ENCODE measurements at regions not wholly inside any gene's neighbourhood (a gene's known extent, or its start where the extent isn't known, plus 50 kb on each side); places are given as distances from the start of the nearest gene placed in this dataset.

DNA sequence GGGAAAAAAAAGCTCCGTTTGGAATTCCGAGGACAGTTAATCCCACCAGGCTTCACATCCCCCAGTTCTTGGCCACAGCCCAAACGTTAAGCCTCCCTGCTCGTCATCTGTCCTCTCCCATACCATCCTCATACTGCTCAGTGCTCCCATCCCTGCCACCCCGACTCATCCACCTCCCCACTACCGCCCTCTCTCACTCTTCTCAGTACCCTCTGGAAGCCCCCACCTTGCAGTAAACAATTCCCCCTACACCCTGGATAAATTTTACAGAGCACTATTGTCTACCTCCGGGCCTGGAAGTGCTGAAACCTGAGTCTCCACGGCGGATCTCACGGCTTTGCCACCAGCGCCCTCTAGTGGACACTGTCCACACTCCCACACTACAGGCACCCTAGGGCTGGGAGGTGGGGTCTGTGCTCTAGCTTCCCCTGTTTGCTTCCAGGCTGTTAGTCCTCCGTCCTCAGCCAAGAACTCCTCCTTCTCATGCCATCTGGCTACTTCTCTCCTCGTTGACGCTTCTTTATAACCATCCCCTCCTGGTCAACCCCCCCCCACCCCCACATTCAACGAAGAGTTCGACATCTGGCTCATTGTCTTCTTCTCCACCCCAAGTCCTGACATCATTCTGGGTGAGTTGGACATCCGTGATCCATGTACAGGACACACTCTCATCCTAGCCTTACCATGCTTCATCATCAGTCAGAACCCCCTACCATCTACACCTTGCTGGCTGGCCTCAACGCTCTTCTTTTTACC lies 54.5 kb downstream of the RTL9 start (continued):
- peak; percentile 62 for TF ChIP-seq REST (IDR thresholded peaks at IDR 0.05; ENCODE audit: borderline replicate concordance)
- TF ChIP-seq REST (CRISPR knock-in tag; IDR thresholded peaks at IDR 0.05; ENCODE audit: low read depth) = no peak
- no peak for TF ChIP-seq DDX20 (tag; IDR thresholded peaks at IDR 0.05; ENCODE audit: low read depth)
- no peak for TF ChIP-seq TCFL5 (CRISPR knock-in tag; conservative IDR thresholded peaks at IDR 0.05)
- no peak for TF ChIP-seq POLR2A (conservative IDR thresholded peaks at IDR 0.05)
- peak; percentile 86 for TF ChIP-seq NFIC (IDR thresholded peaks at IDR 0.05)
- peak; percentile 83 for TF ChIP-seq STAG1 (CRISPR knock-in tag; IDR thresholded peaks at IDR 0.05; ENCODE audit: borderline replicate concordance)
- TF ChIP-seq BCL6 (CRISPR knock-in tag; IDR thresholded peaks at IDR 0.05) = no peak
- no peak for TF ChIP-seq MTA3 (IDR thresholded peaks at IDR 0.05; ENCODE audit: borderline replicate concordance)
- no peak for TF ChIP-seq THRAP3 (IDR thresholded peaks at IDR 0.05; ENCODE audit: borderline replicate concordance)
- TF ChIP-seq NFRKB (IDR thresholded peaks at IDR 0.05; ENCODE audit: low read depth) = no peak
- no peak for TF ChIP-seq BHLHE40 (IDR thresholded peaks at IDR 0.05; ENCODE audit: low read length)
- TF ChIP-seq NFE2L1 (tag; IDR thresholded peaks at IDR 0.05; ENCODE audit: borderline replicate concordance, low read depth) = no peak
- no peak for TF ChIP-seq FOXJ2 (tag; IDR thresholded peaks at IDR 0.05)
- peak in 1 of 3 experiments; percentile 33 for TF ChIP-seq YY1 (IDR thresholded peaks at IDR 0.05; ENCODE audit: borderline replicate concordance in 1 of 3, control insufficient read depth in 1 of 3, extremely low read depth in 1 of 3, insufficient read depth in 3 of 3, insufficient read length in 1 of 3, insufficient replicate concordance in 2 of 3, low read depth in 1 of 3, low read length in 2 of 3)
- TF ChIP-seq ZKSCAN3 (CRISPR knock-in tag; IDR thresholded peaks at IDR 0.05) = no peak
- TF ChIP-seq DPF2 (IDR thresholded peaks at IDR 0.05) = 0 out of 2 replicates have a peak, but pooled peaks have one; percentile 19
- TF ChIP-seq MCM2 (IDR thresholded peaks at IDR 0.05; ENCODE audit: low read depth) = no peak
- no peak for TF ChIP-seq ZNF239 (CRISPR knock-in tag; IDR thresholded peaks at IDR 0.05)
- TF ChIP-seq SRF (CRISPR knock-in tag; IDR thresholded peaks at IDR 0.05) = no peak; a peak in 1 of 4 replicates
- TF ChIP-seq HEY1 (CRISPR knock-in tag; IDR thresholded peaks at IDR 0.05; ENCODE audit: borderline replicate concordance) = no peak
- TF ChIP-seq SMAD2 (IDR thresholded peaks at IDR 0.05; ENCODE audit: low read depth, low read length) = no peak
